ENCODE measurements at regions not wholly inside any gene's neighbourhood (a gene's known extent, or its start where the extent isn't known, plus 50 kb on each side); places are given as distances from the start of the nearest gene placed in this dataset.

- H3K27ac ChIP-seq: no peak overlapping the region
- H3K36me3 ChIP-seq (ENCODE audit: control insufficient read depth, insufficient read depth, low read length): no peaks in the 10 kb centered on the region
- no peak overlapping the region for H2AFZ ChIP-seq
- no peak overlapping the region for H3K4me3 ChIP-seq (ENCODE audit: low read depth, low read length)
- no peak overlapping the region for H3K4me2 ChIP-seq (ENCODE audit: low read length)
- H3K27me3 ChIP-seq (ENCODE audit: control insufficient read depth, insufficient read depth, low read length): no peaks in the 10 kb centered on the region
- H3K9ac ChIP-seq: no peak overlapping the region
- no peaks in the 10 kb centered on the region for H3K4me1 ChIP-seq
- no peaks in the 10 kb centered on the region for H3K9me3 ChIP-seq (ENCODE audit: control insufficient read depth, low read length)
- no peak for TF ChIP-seq CTCF (IDR thresholded peaks at IDR 0.05)
- no peaks in the 10 kb centered on the region for H3K79me2 ChIP-seq
Measured at GRCh38 chr11:32026766-32027165, 64.1 kb upstream of the RCN1 start.

GRCh38 chr11:32024948-32025347, 65.9 kb upstream of the RCN1 start:
- H3K27ac ChIP-seq: no peak overlapping the region
- H3K9ac ChIP-seq: no peak overlapping the region
- H3K9me3 ChIP-seq (ENCODE audit: control insufficient read depth, low read length): no peaks in the 10 kb centered on the region
- no peaks in the 10 kb centered on the region for H3K36me3 ChIP-seq (ENCODE audit: control insufficient read depth, insufficient read depth, low read length)
- no peaks in the 10 kb centered on the region for H3K79me2 ChIP-seq
- H3K4me3 ChIP-seq (ENCODE audit: low read depth, low read length): no peak overlapping the region
- no peaks in the 10 kb centered on the region for H3K27me3 ChIP-seq (ENCODE audit: control insufficient read depth, insufficient read depth, low read length)
- no peak for TF ChIP-seq CTCF (IDR thresholded peaks at IDR 0.05)
- no peak overlapping the region for H2AFZ ChIP-seq
- no peaks in the 10 kb centered on the region for H3K4me1 ChIP-seq
- no peak overlapping the region for H3K4me2 ChIP-seq (ENCODE audit: low read length)

GRCh38 chr11:32023370-32024305, 67.2 kb upstream of the RCN1 start:
- Histone ChIP-seq H3K79me2 (no peaks in the 10 kb centered on the region), H3K27me3 (ENCODE audit: control insufficient read depth, insufficient read depth, low read length) (no peaks in the 10 kb centered on the region), H3K4me1 (no peaks in the 10 kb centered on the region), H3K4me2 (ENCODE audit: low read length) (no peak overlapping the region), H2AFZ (no peak overlapping the region), H3K4me3 (ENCODE audit: low read depth, low read length) (no peak overlapping the region), H3K27ac (no peak overlapping the region), H3K36me3 (ENCODE audit: control insufficient read depth, insufficient read depth, low read length) (no peaks in the 10 kb centered on the region), H3K9me3 (ENCODE audit: control insufficient read depth, low read length) (no peaks in the 10 kb centered on the region), H3K9ac (no peak overlapping the region)
- no peak for TF ChIP-seq CTCF (IDR thresholded peaks at IDR 0.05)

GRCh38 chr11:32018672-32019071, 72.2 kb upstream of the RCN1 start:
- H3K36me3 ChIP-seq (ENCODE audit: control insufficient read depth, insufficient read depth, low read length): no peaks in the 10 kb centered on the region
- no peak overlapping the region for H3K9ac ChIP-seq
- H2AFZ ChIP-seq: no peak overlapping the region
- no peak overlapping the region for H3K4me2 ChIP-seq (ENCODE audit: low read length)
- no peak overlapping the region for H3K4me3 ChIP-seq (ENCODE audit: low read depth, low read length)
- no peak for TF ChIP-seq CTCF (IDR thresholded peaks at IDR 0.05)
- no peak overlapping the region for H3K27ac ChIP-seq
- H3K4me1 ChIP-seq: no peaks in the 10 kb centered on the region
- no peaks in the 10 kb centered on the region for H3K27me3 ChIP-seq (ENCODE audit: control insufficient read depth, insufficient read depth, low read length)
- H3K9me3 ChIP-seq (ENCODE audit: control insufficient read depth, low read length): no peaks in the 10 kb centered on the region
- H3K79me2 ChIP-seq: no peaks in the 10 kb centered on the region

- Histone ChIP-seq H2AFZ (no peak overlapping the region), H3K27ac (no peak overlapping the region), H3K4me1 (no peaks in the 10 kb centered on the region), H3K9ac (no peak overlapping the region), H3K36me3 (ENCODE audit: control insufficient read depth, insufficient read depth, low read length) (no peaks in the 10 kb centered on the region), H3K4me2 (ENCODE audit: low read length) (no peak overlapping the region), H3K27me3 (ENCODE audit: control insufficient read depth, insufficient read depth, low read length) (no peaks in the 10 kb centered on the region), H3K79me2 (no peaks in the 10 kb centered on the region), H3K4me3 (ENCODE audit: low read depth, low read length) (no peak overlapping the region), H3K9me3 (ENCODE audit: control insufficient read depth, low read length) (no peaks in the 10 kb centered on the region)
- no peak for TF ChIP-seq CTCF (IDR thresholded peaks at IDR 0.05)
Measured at GRCh38 chr11:32016111-32016510, 74.8 kb upstream of the RCN1 start.

All from parathyroid adenoma (tissue), 2 donors.